ENCODE measurements at regions not wholly inside any gene's neighbourhood (a gene's known extent, or its start where the extent isn't known, plus 50 kb on each side); places are given as distances from the start of the nearest gene placed in this dataset.

GRCh38 chr7:41277561-41277960 lies 425.3 kb downstream of the INHBA start:
- peak; percentile 66 to 83 (median 75) for DNase-seq

GRCh38 chr7:41275255-41275654 lies 427.6 kb downstream of the INHBA start:
- no peak for DNase-seq

GRCh38 chr7:41274179-41274578 lies 428.7 kb downstream of the INHBA start:
- no peak for DNase-seq

- DNase-seq = no peak
These were observed 430.2 kb downstream of the INHBA start for GRCh38 chr7:41272664-41273063.

GRCh38 chr7:41268878-41269277 lies 434.0 kb downstream of the INHBA start:
- no peak for DNase-seq

GRCh38 chr7:41261080-41261479 lies 441.8 kb downstream of the INHBA start:
- DNase-seq = peak in 2 of 3 donors; percentile 30 to 56

- DNase-seq = no peak
These were observed 445.2 kb downstream of the INHBA start for GRCh38 chr7:41257660-41258059.

- no peak for DNase-seq
These were observed 446.5 kb downstream of the INHBA start for GRCh38 chr7:41256186-41256945.

GRCh38 chr7:41255716-41256115 lies 447.2 kb downstream of the INHBA start:
- DNase-seq = no peak

- no peak for DNase-seq
These were observed 447.8 kb downstream of the INHBA start for GRCh38 chr7:41255113-41255512.

GRCh38 chr7:41252957-41253356 lies 449.9 kb downstream of the INHBA start:
- no peak for DNase-seq

GRCh38 chr7:41252551-41252950 lies 450.3 kb downstream of the INHBA start:
- DNase-seq = no peak

GRCh38 chr7:41247143-41247865 lies 455.6 kb downstream of the INHBA start:
- DNase-seq = no peak

GRCh38 chr7:41245916-41246315 lies 457.0 kb downstream of the INHBA start:
- DNase-seq = no peak

- DNase-seq = no peak
These were observed 458.6 kb downstream of the INHBA start for GRCh38 chr7:41244246-41244645.

- no peak for DNase-seq
These were observed 461.2 kb downstream of the INHBA start for GRCh38 chr7:41241641-41242040.

- DNase-seq = no peak
These were observed 463.3 kb downstream of the INHBA start for GRCh38 chr7:41239596-41239995.

- DNase-seq = peak in 2 of 3 donors; percentile 5 to 19
These were observed 464.0 kb downstream of the INHBA start for GRCh38 chr7:41238851-41239331.

- no peak for DNase-seq
These were observed 464.9 kb downstream of the INHBA start for GRCh38 chr7:41237956-41238355.

GRCh38 chr7:41232086-41232485 lies 470.8 kb downstream of the INHBA start:
- DNase-seq = no peak

GRCh38 chr7:41224063-41224763 lies 478.7 kb downstream of the INHBA start:
- peak in 2 of 3 donors; percentile 2 to 19 for DNase-seq

- peak in 1 of 3 donors; percentile 2 for DNase-seq
These were observed 480.1 kb downstream of the INHBA start for GRCh38 chr7:41222746-41223145.

GRCh38 chr7:41220266-41220665 lies 482.6 kb downstream of the INHBA start:
- no peak for DNase-seq

GRCh38 chr7:41219276-41219675 lies 483.6 kb downstream of the INHBA start:
- DNase-seq = no peak

All from suppressor macrophage treated with lipopolysaccharide for 1 hour (primary cell).